Breast epithelium (tissue), 3 donors: ENCODE measurements at regions not wholly inside any gene's neighbourhood (a gene's known extent, or its start where the extent isn't known, plus 50 kb on each side); places are given as distances from the start of the nearest gene placed in this dataset.

Experiments
- POLR2A ChIP-seq: fragments of 450-650 bp; IDR thresholded peaks from one replicate; pipeline ENCODE4 v1.6.1; 2016; ENCODE audit warnings: antibody characterized with exemption, mild to moderate bottlenecking, moderate library complexity
- POLR2AphosphoS5 ChIP-seq, 3 donors: sonication (generic); formaldehyde crosslinking; IDR thresholded peaks; one replicate each; pipeline ENCODE4 v1.6.1; 2017; ENCODE audit warnings: antibody characterized with exemption in 3 of 3
- TF ChIP-seq, protein P1 (sequence below), 3 donors: fragments of 450-650 bp; IDR thresholded peaks; one replicate each; pipeline ENCODE4 v1.5.1; 2016 to 2017; ENCODE audit warnings: antibody characterized with exemption in 3 of 3, mild to moderate bottlenecking in 3 of 3, moderate library complexity in 3 of 3

DNA sequence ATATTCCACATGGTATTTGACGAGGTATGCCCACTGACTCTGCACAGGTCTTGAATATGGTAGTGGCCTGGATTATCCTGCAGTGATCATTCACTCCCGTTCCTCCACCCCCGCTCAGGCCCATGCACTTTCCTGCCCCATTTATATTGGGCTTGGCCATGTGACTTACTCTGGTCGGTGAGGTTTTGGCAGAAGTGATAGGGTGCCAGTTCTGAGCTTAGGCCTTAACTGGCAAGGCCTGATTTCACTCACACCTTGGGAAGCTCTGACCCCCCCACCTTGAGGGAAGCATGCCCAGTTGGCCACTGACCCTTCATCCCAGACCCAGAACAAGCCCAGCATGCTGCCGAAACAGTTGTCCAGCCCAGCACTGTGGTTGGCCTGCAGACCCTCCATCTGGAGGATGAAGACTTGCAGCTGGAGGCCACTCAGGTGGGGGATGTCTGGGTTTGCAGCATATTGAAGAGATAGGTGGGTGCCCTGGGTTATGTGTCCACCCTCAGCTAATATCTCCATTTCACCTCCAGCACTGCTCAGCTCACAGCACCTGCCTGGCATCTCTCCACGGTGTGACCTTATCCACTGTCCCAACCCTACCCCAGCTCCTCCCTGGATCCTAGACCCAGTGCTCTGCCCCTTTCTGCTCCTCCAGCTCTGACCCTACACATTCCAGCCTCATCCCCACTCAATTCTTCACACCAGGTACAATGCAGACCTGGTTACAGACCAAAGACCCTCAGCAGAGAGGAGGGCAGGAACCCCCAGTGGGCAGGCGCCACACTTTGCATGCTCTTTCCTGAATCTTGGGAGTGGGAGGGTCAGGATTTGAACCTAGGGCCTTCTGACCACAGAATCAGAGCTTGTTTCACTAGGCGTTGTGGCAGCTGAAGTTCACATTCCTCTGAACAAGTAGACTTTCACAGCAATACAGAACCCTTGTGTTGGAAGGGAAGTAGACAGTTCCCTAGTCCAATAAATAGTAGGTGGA, 138.1 kb upstream of the CHST15 start:
- TF ChIP-seq, protein P1, sequence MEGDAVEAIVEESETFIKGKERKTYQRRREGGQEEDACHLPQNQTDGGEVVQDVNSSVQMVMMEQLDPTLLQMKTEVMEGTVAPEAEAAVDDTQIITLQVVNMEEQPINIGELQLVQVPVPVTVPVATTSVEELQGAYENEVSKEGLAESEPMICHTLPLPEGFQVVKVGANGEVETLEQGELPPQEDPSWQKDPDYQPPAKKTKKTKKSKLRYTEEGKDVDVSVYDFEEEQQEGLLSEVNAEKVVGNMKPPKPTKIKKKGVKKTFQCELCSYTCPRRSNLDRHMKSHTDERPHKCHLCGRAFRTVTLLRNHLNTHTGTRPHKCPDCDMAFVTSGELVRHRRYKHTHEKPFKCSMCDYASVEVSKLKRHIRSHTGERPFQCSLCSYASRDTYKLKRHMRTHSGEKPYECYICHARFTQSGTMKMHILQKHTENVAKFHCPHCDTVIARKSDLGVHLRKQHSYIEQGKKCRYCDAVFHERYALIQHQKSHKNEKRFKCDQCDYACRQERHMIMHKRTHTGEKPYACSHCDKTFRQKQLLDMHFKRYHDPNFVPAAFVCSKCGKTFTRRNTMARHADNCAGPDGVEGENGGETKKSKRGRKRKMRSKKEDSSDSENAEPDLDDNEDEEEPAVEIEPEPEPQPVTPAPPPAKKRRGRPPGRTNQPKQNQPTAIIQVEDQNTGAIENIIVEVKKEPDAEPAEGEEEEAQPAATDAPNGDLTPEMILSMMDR (IDR thresholded peaks at IDR 0.05): no peak
- TF ChIP-seq POLR2A (no peak), POLR2AphosphoS5 (IDR thresholded peaks at IDR 0.05) (no peak)
